Upper lobe of left lung (tissue), 6 donors: ENCODE measurements at regions not wholly inside any gene's neighbourhood (a gene's known extent, or its start where the extent isn't known, plus 50 kb on each side); places are given as distances from the start of the nearest gene placed in this dataset.

Experiments
- ATAC-seq, 2 donors: fragments of 200-7000 bp; cut with Tn5 transposase; one replicate each; pipeline ENCODE4 v1.9.1; 2022; ENCODE audit warnings: mild to moderate bottlenecking in 2 of 2, moderate library complexity in 2 of 2; ENCODE audit not compliant: low FRiP score in 2 of 2
- DNase-seq, 2 donors: peaks; one replicate each; pipeline ENCODE4 v3.0.0-alpha.2; 2019 to 2020
- H3K27ac ChIP-seq, 4 donors: fragments of 200-600 bp; sonication (generic); one replicate each; pipeline ENCODE4 v1.5.1; 2016 to 2019
- H3K27me3 ChIP-seq, 4 donors: fragments of 200-600 bp; sonication (generic); one replicate each; pipeline ENCODE4 v1.5.1; 2017 to 2019
- H3K36me3 ChIP-seq, 4 donors: fragments of 200-600 bp; sonication (generic); one replicate each; pipeline ENCODE4 v1.5.1; 2016 to 2019
- H3K4me1 ChIP-seq, 4 donors: fragments of 200-600 bp; sonication (generic); one replicate each; pipeline ENCODE4 v1.5.1; 2018 to 2019
- H3K4me3 ChIP-seq, 4 donors: fragments of 200-600 bp; sonication (generic); one replicate each; pipeline ENCODE4 v1.5.1; 2017 to 2019; ENCODE audit warnings: mild to moderate bottlenecking in 2 of 4, moderate library complexity in 1 of 4
- H3K9me3 ChIP-seq, 4 donors: fragments of 200-600 bp; sonication (generic); one replicate each; pipeline ENCODE4 v1.5.1; 2018 to 2019
- CTCF ChIP-seq, 6 experiments: fragments of 450-650 bp in 4 of 6; fragments of 200-600 bp in 2 of 6; sonication (generic) in 2 of 6; IDR thresholded peaks; one replicate each; pipeline ENCODE4 v1.5.1; 2016 to 2019; ENCODE audit warnings: antibody characterized with exemption in 6 of 6
- EP300 ChIP-seq, 4 donors: sonication (generic); formaldehyde crosslinking; IDR thresholded peaks; one replicate each; pipeline ENCODE4 v1.5.1; 2017; ENCODE audit warnings: antibody characterized with exemption in 4 of 4, control low read depth in 2 of 4
- POLR2A ChIP-seq, 4 donors: fragments of 450-650 bp; IDR thresholded peaks; one replicate each; pipeline ENCODE4 v1.5.1; 2016 to 2017; ENCODE audit warnings: antibody characterized with exemption in 4 of 4, mild to moderate bottlenecking in 2 of 4
- POLR2AphosphoS5 ChIP-seq, 2 donors: sonication (generic); formaldehyde crosslinking; IDR thresholded peaks; one replicate each; pipeline ENCODE4 v1.5.1; 2017; ENCODE audit warnings: antibody characterized with exemption in 2 of 2
- WGBS, 2 donors: methylation state at CpG; one replicate each; pipeline ENCODE4 v1.1.5; 2017 to 2018; 5-methylcytosine and 5-hydroxymethylcytosine counted together
- donor health status: DM: no; HTN: no; CAD: no; lungs with moderate emphysema.
- donor health status: DM: no; HTN: yes; CAD: no; lungs with severe emphysema.

- Histone ChIP-seq H3K4me1 (no peaks in the 10 kb centered on the region), H3K4me3 (no peak overlapping the region), H3K36me3 (no peaks in the 10 kb centered on the region), H3K27me3 (no peaks in the 10 kb centered on the region), H3K9me3 (no peaks in the 10 kb centered on the region), H3K27ac (no peak overlapping the region)
- TF ChIP-seq EP300 (IDR thresholded peaks at IDR 0.05) = no peak
- no peak for TF ChIP-seq POLR2A (IDR thresholded peaks at IDR 0.05)
- no peak for TF ChIP-seq CTCF (IDR thresholded peaks at IDR 0.05)
- no peak for TF ChIP-seq POLR2AphosphoS5 (IDR thresholded peaks at IDR 0.05)
- ATAC-seq (no peak), DNase-seq (no peak)
These were observed 703.3 kb upstream of the CCDC179 start for GRCh38 chr11:23563591-23563990.

- no peak overlapping the region for H3K4me3 ChIP-seq
- WGBS, 2 donors = 79 to 86% methylated on average over 2 of the region's 2 CpGs
- DNase-seq (no peak), ATAC-seq (no peak)
- no peak overlapping the region for H3K27ac ChIP-seq
- no peaks in the 10 kb centered on the region for H3K36me3 ChIP-seq
- H3K4me1 ChIP-seq = no peaks in the 10 kb centered on the region
- no peaks in the 10 kb centered on the region for H3K27me3 ChIP-seq
- no peak for TF ChIP-seq POLR2A (IDR thresholded peaks at IDR 0.05)
- no peak for TF ChIP-seq CTCF (IDR thresholded peaks at IDR 0.05)
- no peak for TF ChIP-seq POLR2AphosphoS5 (IDR thresholded peaks at IDR 0.05)
- TF ChIP-seq EP300 (IDR thresholded peaks at IDR 0.05) = no peak
- H3K9me3 ChIP-seq = no peaks in the 10 kb centered on the region
These were observed 704.1 kb upstream of the CCDC179 start for GRCh38 chr11:23564370-23564769.

GRCh38 chr11:23569134-23569533, 708.9 kb upstream of the CCDC179 start:
- H3K9me3 ChIP-seq = no peaks in the 10 kb centered on the region
- 75 to 80% methylated on average over 1 of the region's 1 CpG for WGBS, 2 donors
- no peaks in the 10 kb centered on the region for H3K4me1 ChIP-seq
- H3K27me3 ChIP-seq = no peaks in the 10 kb centered on the region
- no peak overlapping the region for H3K27ac ChIP-seq
- DNase-seq (no peak), ATAC-seq (no peak)
- no peak overlapping the region for H3K4me3 ChIP-seq
- H3K36me3 ChIP-seq = no peaks in the 10 kb centered on the region
- no peak for TF ChIP-seq EP300 (IDR thresholded peaks at IDR 0.05)
- TF ChIP-seq POLR2AphosphoS5 (IDR thresholded peaks at IDR 0.05) = no peak
- no peak for TF ChIP-seq POLR2A (IDR thresholded peaks at IDR 0.05)
- no peak for TF ChIP-seq CTCF (IDR thresholded peaks at IDR 0.05)

GRCh38 chr11:23569547-23569946, 709.3 kb upstream of the CCDC179 start:
- Histone ChIP-seq H3K27me3 (no peaks in the 10 kb centered on the region), H3K36me3 (no peaks in the 10 kb centered on the region), H3K9me3 (no peaks in the 10 kb centered on the region), H3K4me3 (no peak overlapping the region), H3K4me1 (no peaks in the 10 kb centered on the region), H3K27ac (no peak overlapping the region)
- DNase-seq (no peak), ATAC-seq (no peak)
- TF ChIP-seq POLR2AphosphoS5 (IDR thresholded peaks at IDR 0.05) (no peak), EP300 (IDR thresholded peaks at IDR 0.05) (no peak), POLR2A (IDR thresholded peaks at IDR 0.05) (no peak), CTCF (IDR thresholded peaks at IDR 0.05) (no peak)
- 61 to 70% methylated on average over 3 of the region's 3 CpGs for WGBS, 2 donors

- ATAC-seq (no peak), DNase-seq (no peak)
- Histone ChIP-seq H3K4me3 (no peak overlapping the region), H3K9me3 (no peaks in the 10 kb centered on the region), H3K27me3 (no peaks in the 10 kb centered on the region), H3K27ac (no peak overlapping the region), H3K4me1 (no peaks in the 10 kb centered on the region), H3K36me3 (no peaks in the 10 kb centered on the region)
- TF ChIP-seq POLR2AphosphoS5 (IDR thresholded peaks at IDR 0.05) (no peak), POLR2A (IDR thresholded peaks at IDR 0.05) (no peak), CTCF (IDR thresholded peaks at IDR 0.05) (no peak), EP300 (IDR thresholded peaks at IDR 0.05) (no peak)
These were observed 710.6 kb upstream of the CCDC179 start for GRCh38 chr11:23570828-23571227.
